PC-9 (cell line): ENCODE measurements at regions not wholly inside any gene's neighbourhood (a gene's known extent, or its start where the extent isn't known, plus 50 kb on each side); places are given as distances from the start of the nearest gene placed in this dataset.

Experiments used
- CTCF ChIP-seq: fragments of 200-600 bp; sonication (generic); conservative IDR thresholded peaks from 2 replicates; pipeline ENCODE4 v1.6.1; 2017; ENCODE audit warnings: mixed run types, antibody characterized with exemption, mild to moderate bottlenecking, moderate library complexity
- EZH2 ChIP-seq: fragments of 200-600 bp; sonication (generic); IDR thresholded peaks from 2 replicates; pipeline ENCODE4 v1.8.0; 2017; ENCODE audit warnings: antibody characterized with exemption, low read depth

- TF ChIP-seq EZH2 (no peak), CTCF (no peak)
Measured at GRCh38 chr6:3938715-3939367, 89.7 kb downstream of the FAM50B start.
